ENCODE measurements at regions not wholly inside any gene's neighbourhood (a gene's known extent, or its start where the extent isn't known, plus 50 kb on each side); places are given as distances from the start of the nearest gene placed in this dataset.
"Not testable (repeated sequence)": the region's sequence is repeated elsewhere in the genome, so short reads cannot be mapped to it uniquely, and the experiment has no call there.

- in situ Hi-C loops (cut with HindIII; ENCODE audit: low pct_unique_long_range_greater_than_20kb, low sequenced_read_pairs): no loop called here
- no peak for DNase-seq (ENCODE audit: low read depth, low spot score)
Measured at GRCh38 chr5:7261900-7262299, 134.0 kb upstream of the ADCY2 start.

GRCh38 chr5:7263398-7264015, 132.4 kb upstream of the ADCY2 start:
- in situ Hi-C loops (cut with HindIII; ENCODE audit: low pct_unique_long_range_greater_than_20kb, low sequenced_read_pairs); DNase-seq (ENCODE audit: low read depth, low spot score): not testable (repeated sequence)

- DNase-seq (ENCODE audit: low read depth, low spot score); in situ Hi-C loops (cut with HindIII; ENCODE audit: low pct_unique_long_range_greater_than_20kb, low sequenced_read_pairs): not testable (repeated sequence)
Measured at GRCh38 chr5:7265776-7266175, 130.2 kb upstream of the ADCY2 start.

- DNase-seq (ENCODE audit: low read depth, low spot score); in situ Hi-C loops (cut with HindIII; ENCODE audit: low pct_unique_long_range_greater_than_20kb, low sequenced_read_pairs): not testable (repeated sequence)
Measured at GRCh38 chr5:7268722-7269121, 127.2 kb upstream of the ADCY2 start.

GRCh38 chr5:7269591-7270274, 126.2 kb upstream of the ADCY2 start:
- no peak for DNase-seq (ENCODE audit: low read depth, low spot score)
- in situ Hi-C loops (cut with HindIII; ENCODE audit: low pct_unique_long_range_greater_than_20kb, low sequenced_read_pairs): no loop called here

GRCh38 chr5:7271435-7272084, 124.4 kb upstream of the ADCY2 start:
- no peak for DNase-seq (ENCODE audit: low read depth, low spot score)
- in situ Hi-C loops (cut with HindIII; ENCODE audit: low pct_unique_long_range_greater_than_20kb, low sequenced_read_pairs): no loop called here

GRCh38 chr5:7272408-7272965, 123.5 kb upstream of the ADCY2 start:
- in situ Hi-C loops (cut with HindIII; ENCODE audit: low pct_unique_long_range_greater_than_20kb, low sequenced_read_pairs): no loop called here

GRCh38 chr5:7274203-7274602, 121.7 kb upstream of the ADCY2 start:
- no peak for DNase-seq (ENCODE audit: low read depth, low spot score)
- in situ Hi-C loops (cut with HindIII; ENCODE audit: low pct_unique_long_range_greater_than_20kb, low sequenced_read_pairs): no loop called here

More at GRCh38 chr5:7272408-7272965, 123.5 kb upstream of the ADCY2 start:
- DNase-seq (ENCODE audit: low read depth, low spot score): no peak

GRCh38 chr5:7289634-7290033, 106.3 kb upstream of the ADCY2 start:
- in situ Hi-C loops (cut with HindIII; ENCODE audit: low pct_unique_long_range_greater_than_20kb, low sequenced_read_pairs); DNase-seq (ENCODE audit: low read depth, low spot score): not testable (repeated sequence)

GRCh38 chr5:7297821-7298220, 98.1 kb upstream of the ADCY2 start:
- in situ Hi-C loops (cut with HindIII; ENCODE audit: low pct_unique_long_range_greater_than_20kb, low sequenced_read_pairs); DNase-seq (ENCODE audit: low read depth, low spot score): not testable (repeated sequence)

- in situ Hi-C loops (cut with HindIII; ENCODE audit: low pct_unique_long_range_greater_than_20kb, low sequenced_read_pairs); DNase-seq (ENCODE audit: low read depth, low spot score): not testable (repeated sequence)
Measured at GRCh38 chr5:7299731-7300130, 96.2 kb upstream of the ADCY2 start.

GRCh38 chr5:7305000-7305674, 90.8 kb upstream of the ADCY2 start:
- DNase-seq (ENCODE audit: low read depth, low spot score); in situ Hi-C loops (cut with HindIII; ENCODE audit: low pct_unique_long_range_greater_than_20kb, low sequenced_read_pairs): not testable (repeated sequence)

GRCh38 chr5:7306556-7306955, 89.4 kb upstream of the ADCY2 start:
- in situ Hi-C loops (cut with HindIII; ENCODE audit: low pct_unique_long_range_greater_than_20kb, low sequenced_read_pairs): not testable (repeated sequence)
- DNase-seq (ENCODE audit: low read depth, low spot score): peak; percentile 52

GRCh38 chr5:7307709-7308108, 88.2 kb upstream of the ADCY2 start:
- in situ Hi-C loops (cut with HindIII; ENCODE audit: low pct_unique_long_range_greater_than_20kb, low sequenced_read_pairs); DNase-seq (ENCODE audit: low read depth, low spot score): not testable (repeated sequence)

- in situ Hi-C loops (cut with HindIII; ENCODE audit: low pct_unique_long_range_greater_than_20kb, low sequenced_read_pairs); DNase-seq (ENCODE audit: low read depth, low spot score): not testable (repeated sequence)
Measured at GRCh38 chr5:7309715-7310114, 86.2 kb upstream of the ADCY2 start.

GRCh38 chr5:7310656-7311055, 85.3 kb upstream of the ADCY2 start:
- in situ Hi-C loops (cut with HindIII; ENCODE audit: low pct_unique_long_range_greater_than_20kb, low sequenced_read_pairs); DNase-seq (ENCODE audit: low read depth, low spot score): not testable (repeated sequence)

GRCh38 chr5:7315118-7315517, 80.8 kb upstream of the ADCY2 start:
- in situ Hi-C loops (cut with HindIII; ENCODE audit: low pct_unique_long_range_greater_than_20kb, low sequenced_read_pairs): no loop called here
- DNase-seq (ENCODE audit: low read depth, low spot score): no peak

GRCh38 chr5:7317751-7318150, 78.2 kb upstream of the ADCY2 start:
- in situ Hi-C loops (cut with HindIII; ENCODE audit: low pct_unique_long_range_greater_than_20kb, low sequenced_read_pairs): no loop called here
- DNase-seq (ENCODE audit: low read depth, low spot score): no peak

All from SK-MEL-5 (cell line).